ENCODE measurements at regions not wholly inside any gene's neighbourhood (a gene's known extent, or its start where the extent isn't known, plus 50 kb on each side); places are given as distances from the start of the nearest gene placed in this dataset.

- no peaks in the 10 kb centered on the region for H3K4me1 ChIP-seq (ENCODE audit: control insufficient read depth, extremely low read depth, insufficient read depth, low read length)
- H3K4me2 ChIP-seq (ENCODE audit: extremely low read depth, insufficient read depth, low read length), result no peak overlapping the region
- H3K79me2 ChIP-seq (ENCODE audit: control insufficient read depth, insufficient read depth, low read length), result no peaks in the 10 kb centered on the region
- H2AFZ ChIP-seq (ENCODE audit: low read length), result no peak overlapping the region
- H3K27me3 ChIP-seq (ENCODE audit: control insufficient read depth, insufficient read depth, low read length), result no peaks in the 10 kb centered on the region
- H3K4me3 ChIP-seq (replicated peaks in 1 of 4; ENCODE audit: control extremely low read depth in 1 of 4, insufficient read depth in 1 of 4, low read depth in 3 of 4, low read length in 4 of 4), result no peak overlapping the region
- no peak overlapping the region for H3K27ac ChIP-seq (ENCODE audit: insufficient read depth, low read length)
- H3K9me3 ChIP-seq (ENCODE audit: control insufficient read depth, insufficient read depth, low read depth, low read length), result peaks cover 4% of the 10 kb centered on the region
- TF ChIP-seq EZH2 (IDR thresholded peaks at IDR 0.05; ENCODE audit: low read length, missing control alignments), result no peak
- TF ChIP-seq, protein P1, sequence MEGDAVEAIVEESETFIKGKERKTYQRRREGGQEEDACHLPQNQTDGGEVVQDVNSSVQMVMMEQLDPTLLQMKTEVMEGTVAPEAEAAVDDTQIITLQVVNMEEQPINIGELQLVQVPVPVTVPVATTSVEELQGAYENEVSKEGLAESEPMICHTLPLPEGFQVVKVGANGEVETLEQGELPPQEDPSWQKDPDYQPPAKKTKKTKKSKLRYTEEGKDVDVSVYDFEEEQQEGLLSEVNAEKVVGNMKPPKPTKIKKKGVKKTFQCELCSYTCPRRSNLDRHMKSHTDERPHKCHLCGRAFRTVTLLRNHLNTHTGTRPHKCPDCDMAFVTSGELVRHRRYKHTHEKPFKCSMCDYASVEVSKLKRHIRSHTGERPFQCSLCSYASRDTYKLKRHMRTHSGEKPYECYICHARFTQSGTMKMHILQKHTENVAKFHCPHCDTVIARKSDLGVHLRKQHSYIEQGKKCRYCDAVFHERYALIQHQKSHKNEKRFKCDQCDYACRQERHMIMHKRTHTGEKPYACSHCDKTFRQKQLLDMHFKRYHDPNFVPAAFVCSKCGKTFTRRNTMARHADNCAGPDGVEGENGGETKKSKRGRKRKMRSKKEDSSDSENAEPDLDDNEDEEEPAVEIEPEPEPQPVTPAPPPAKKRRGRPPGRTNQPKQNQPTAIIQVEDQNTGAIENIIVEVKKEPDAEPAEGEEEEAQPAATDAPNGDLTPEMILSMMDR (conservative IDR thresholded peaks at IDR 0.05 in 1 of 2, IDR thresholded peaks at IDR 0.05 in 1 of 2; ENCODE audit: low read depth in 1 of 2, low read length in 2 of 2), result no peak
- DNase-seq (ENCODE audit: low read depth in 2 of 2), result no peak
- H3K36me3 ChIP-seq (ENCODE audit: control insufficient read depth, insufficient read depth, low read length), result no peaks in the 10 kb centered on the region
- H3K9ac ChIP-seq (ENCODE audit: insufficient read depth, low read length), result no peak overlapping the region
- no peaks in the 10 kb centered on the region for H4K20me1 ChIP-seq (ENCODE audit: control insufficient read depth, extremely low read depth, insufficient read depth, low read length)
Observed at GRCh38 chr18:78565240-78565639, 414.4 kb upstream of the SALL3 start.

DNA sequence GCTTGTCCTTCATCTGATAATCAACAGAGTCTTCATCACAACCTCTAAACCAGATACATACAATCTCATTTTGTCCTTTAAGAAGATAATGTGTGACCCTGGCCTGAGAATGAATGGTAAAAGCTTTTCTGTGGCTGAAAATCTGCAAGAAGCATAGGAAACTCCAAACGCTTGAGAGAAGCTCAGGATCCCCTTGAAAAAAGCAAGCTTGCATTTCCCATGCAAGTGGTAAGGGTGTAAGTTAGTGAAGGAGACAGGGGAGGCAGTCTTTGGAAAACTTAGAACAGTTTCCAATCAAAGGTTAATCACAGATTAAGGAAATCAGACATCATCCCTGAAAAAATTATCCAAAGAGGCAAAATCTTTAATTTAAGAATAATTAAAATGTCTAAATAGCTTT is 413.6 kb upstream of the SALL3 start:
- TF ChIP-seq EZH2 (IDR thresholded peaks at IDR 0.05; ENCODE audit: low read length, missing control alignments), result no peak
- TF ChIP-seq, protein P1 (conservative IDR thresholded peaks at IDR 0.05 in 1 of 2, IDR thresholded peaks at IDR 0.05 in 1 of 2; ENCODE audit: low read depth in 1 of 2, low read length in 2 of 2), result no peak
- Histone ChIP-seq H4K20me1 (ENCODE audit: control insufficient read depth, extremely low read depth, insufficient read depth, low read length) (no peaks in the 10 kb centered on the region), H3K27me3 (ENCODE audit: control insufficient read depth, insufficient read depth, low read length) (no peaks in the 10 kb centered on the region), H3K4me1 (ENCODE audit: control insufficient read depth, extremely low read depth, insufficient read depth, low read length) (no peaks in the 10 kb centered on the region), H3K79me2 (ENCODE audit: control insufficient read depth, insufficient read depth, low read length) (no peaks in the 10 kb centered on the region), H3K4me2 (ENCODE audit: extremely low read depth, insufficient read depth, low read length) (no peak overlapping the region), H3K9ac (ENCODE audit: insufficient read depth, low read length) (no peak overlapping the region), H3K9me3 (ENCODE audit: control insufficient read depth, insufficient read depth, low read depth, low read length) (peaks cover 4% of the 10 kb centered on the region), H3K36me3 (ENCODE audit: control insufficient read depth, insufficient read depth, low read length) (no peaks in the 10 kb centered on the region), H2AFZ (ENCODE audit: low read length) (no peak overlapping the region), H3K27ac (ENCODE audit: insufficient read depth, low read length) (no peak overlapping the region), H3K4me3 (replicated peaks in 1 of 4; ENCODE audit: control extremely low read depth in 1 of 4, insufficient read depth in 1 of 4, low read depth in 3 of 4, low read length in 4 of 4) (no peak overlapping the region)
- no peak for DNase-seq (ENCODE audit: low read depth in 2 of 2)

DNA sequence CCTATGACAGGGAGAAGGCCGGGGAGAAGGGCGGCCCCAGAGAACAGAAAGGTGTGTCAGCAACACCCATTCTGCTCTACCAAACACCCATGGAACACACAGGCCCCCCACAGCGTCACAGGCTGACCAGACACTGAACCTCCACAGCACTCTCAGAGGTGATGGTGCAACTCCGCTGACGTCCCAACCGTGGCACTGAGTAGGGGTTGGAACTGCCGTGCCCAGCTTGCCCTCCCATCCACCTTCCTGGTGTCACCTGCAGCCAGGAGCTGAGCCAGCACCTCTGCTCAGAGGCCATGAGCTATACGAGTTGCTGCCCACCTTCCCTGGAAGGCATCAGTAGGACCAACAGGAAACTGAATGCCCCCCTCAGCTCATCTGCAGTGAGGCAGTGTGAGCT is 412.9 kb upstream of the SALL3 start:
- Histone ChIP-seq H3K36me3 (ENCODE audit: control insufficient read depth, insufficient read depth, low read length) (no peaks in the 10 kb centered on the region), H2AFZ (ENCODE audit: low read length) (no peak overlapping the region), H3K4me2 (ENCODE audit: extremely low read depth, insufficient read depth, low read length) (no peak overlapping the region), H3K9ac (ENCODE audit: insufficient read depth, low read length) (no peak overlapping the region), H3K9me3 (ENCODE audit: control insufficient read depth, insufficient read depth, low read depth, low read length) (peaks cover 4% of the 10 kb centered on the region), H3K27me3 (ENCODE audit: control insufficient read depth, insufficient read depth, low read length) (no peaks in the 10 kb centered on the region), H3K79me2 (ENCODE audit: control insufficient read depth, insufficient read depth, low read length) (no peaks in the 10 kb centered on the region), H4K20me1 (ENCODE audit: control insufficient read depth, extremely low read depth, insufficient read depth, low read length) (no peaks in the 10 kb centered on the region), H3K4me1 (ENCODE audit: control insufficient read depth, extremely low read depth, insufficient read depth, low read length) (no peaks in the 10 kb centered on the region), H3K4me3 (replicated peaks in 1 of 4; ENCODE audit: control extremely low read depth in 1 of 4, insufficient read depth in 1 of 4, low read depth in 3 of 4, low read length in 4 of 4) (no peak overlapping the region), H3K27ac (ENCODE audit: insufficient read depth, low read length) (no peak overlapping the region)
- no peak for DNase-seq (ENCODE audit: low read depth in 2 of 2)
- TF ChIP-seq, protein P1 (conservative IDR thresholded peaks at IDR 0.05 in 1 of 2, IDR thresholded peaks at IDR 0.05 in 1 of 2; ENCODE audit: low read depth in 1 of 2, low read length in 2 of 2), result no peak
- no peak for TF ChIP-seq EZH2 (IDR thresholded peaks at IDR 0.05; ENCODE audit: low read length, missing control alignments)

All from fibroblast of lung (primary cell).